ENCODE measurements at regions not wholly inside any gene's neighbourhood (a gene's known extent, or its start where the extent isn't known, plus 50 kb on each side); places are given as distances from the start of the nearest gene placed in this dataset.
"Not testable (repeated sequence)": the region's sequence is repeated elsewhere in the genome, so short reads cannot be mapped to it uniquely, and the experiment has no call there.

GRCh38 chr20:11702721-11703518 lies 214.8 kb upstream of the BTBD3 start:
- H3K4me1 ChIP-seq (ENCODE audit: low read depth): no peaks in the 10 kb centered on the region
- intact Hi-C loops (cut with DNase I, micrococcal nuclease): no loop called here
- no peak for TF ChIP-seq CTCF (IDR thresholded peaks at IDR 0.05)
- H3K9me3 ChIP-seq: no peaks in the 10 kb centered on the region
- no peak for ATAC-seq
- H3K36me3 ChIP-seq (ENCODE audit: low read depth): no peaks in the 10 kb centered on the region
- DNase-seq: no peak
- no peak overlapping the region for H3K4me3 ChIP-seq

GRCh38 chr20:11705512-11705911 lies 212.2 kb upstream of the BTBD3 start:
- Histone ChIP-seq H3K36me3 (ENCODE audit: low read depth) (no peaks in the 10 kb centered on the region), H3K4me3 (no peak overlapping the region), H3K4me1 (ENCODE audit: low read depth) (no peaks in the 10 kb centered on the region), H3K9me3 (no peaks in the 10 kb centered on the region)
- ATAC-seq (no peak), DNase-seq (no peak)
- TF ChIP-seq CTCF (IDR thresholded peaks at IDR 0.05): no peak
- intact Hi-C loops (cut with DNase I, micrococcal nuclease): no loop called here

- ATAC-seq; intact Hi-C loops (cut with DNase I, micrococcal nuclease): not testable (repeated sequence)
These were observed 209.5 kb upstream of the BTBD3 start for GRCh38 chr20:11708223-11708622.

GRCh38 chr20:11711214-11711613 lies 206.5 kb upstream of the BTBD3 start:
- no peak for TF ChIP-seq CTCF (IDR thresholded peaks at IDR 0.05)
- no peaks in the 10 kb centered on the region for H3K4me1 ChIP-seq (ENCODE audit: low read depth)
- DNase-seq (no peak), ATAC-seq (no peak)
- no peaks in the 10 kb centered on the region for H3K9me3 ChIP-seq
- no peak overlapping the region for H3K4me3 ChIP-seq
- no peaks in the 10 kb centered on the region for H3K36me3 ChIP-seq (ENCODE audit: low read depth)
- intact Hi-C loops (cut with DNase I, micrococcal nuclease): no loop called here

More at GRCh38 chr20:11708223-11708622, 209.5 kb upstream of the BTBD3 start:
- H3K4me1 ChIP-seq (ENCODE audit: low read depth); DNase-seq; H3K9me3 ChIP-seq; H3K4me3 ChIP-seq; H3K36me3 ChIP-seq (ENCODE audit: low read depth): not testable (repeated sequence)

- intact Hi-C loops (cut with DNase I, micrococcal nuclease): no loop called here
- no peak for TF ChIP-seq CTCF (IDR thresholded peaks at IDR 0.05)
- no peaks in the 10 kb centered on the region for H3K4me1 ChIP-seq (ENCODE audit: low read depth)
- ATAC-seq (no peak), DNase-seq (no peak)
- no peaks in the 10 kb centered on the region for H3K36me3 ChIP-seq (ENCODE audit: low read depth)
- no peaks in the 10 kb centered on the region for H3K9me3 ChIP-seq
- H3K4me3 ChIP-seq: no peak overlapping the region
These were observed 205.0 kb upstream of the BTBD3 start for GRCh38 chr20:11712639-11713160.

- ATAC-seq (no peak), DNase-seq (no peak)
- intact Hi-C loops (cut with DNase I, micrococcal nuclease): no loop called here
- H3K36me3 ChIP-seq (ENCODE audit: low read depth): no peaks in the 10 kb centered on the region
- no peak for TF ChIP-seq CTCF (IDR thresholded peaks at IDR 0.05)
- no peak overlapping the region for H3K4me3 ChIP-seq
- no peaks in the 10 kb centered on the region for H3K4me1 ChIP-seq (ENCODE audit: low read depth)
- H3K9me3 ChIP-seq: no peaks in the 10 kb centered on the region
These were observed 202.8 kb upstream of the BTBD3 start for GRCh38 chr20:11714886-11715285.

All from mucosa of descending colon (tissue), 3 donors.